Mesenchymal stem cell (in vitro differentiated cells and primary cell): ENCODE measurements at regions not wholly inside any gene's neighbourhood (a gene's known extent, or its start where the extent isn't known, plus 50 kb on each side); places are given as distances from the start of the nearest gene placed in this dataset.
"Not testable (repeated sequence)": the region's sequence is repeated elsewhere in the genome, so short reads cannot be mapped to it uniquely, and the experiment has no call there.

Source experiments
- DNase-seq: peaks from one replicate; pipeline ENCODE4 v3.0.0-alpha.2; 2013
- H2AFZ ChIP-seq: one replicate; pipeline ENCODE4 v1.6.1; 2013; ENCODE audit warnings: low read depth, mild to moderate bottlenecking, control low read depth, inconsistent platforms, low read length, moderate library complexity
- H2AK5ac ChIP-seq: 2 replicates; pipeline ENCODE4 v1.6.1; 2013; ENCODE audit warnings: low read length, moderate library complexity, mild to moderate bottlenecking, inconsistent platforms; ENCODE audit not compliant: severe bottlenecking
- H2BK120ac ChIP-seq: one replicate; pipeline ENCODE4 v1.6.1; 2013; ENCODE audit warnings: low read depth, mild to moderate bottlenecking, inconsistent platforms, low read length, moderate library complexity
- H2BK12ac ChIP-seq, 2 experiments: one replicate each; pipeline ENCODE4 v1.6.1; 2013; ENCODE audit warnings: inconsistent platforms in 2 of 2, low read length in 2 of 2, mild to moderate bottlenecking in 2 of 2, moderate library complexity in 2 of 2, control low read depth in 1 of 2
- H2BK15ac ChIP-seq: one replicate; pipeline ENCODE4 v1.6.1; 2013; ENCODE audit warnings: mild to moderate bottlenecking, low read depth, inconsistent platforms; ENCODE audit not compliant: poor library complexity, severe bottlenecking
- H2BK5ac ChIP-seq: 2 replicates; pipeline ENCODE4 v1.6.1; 2013; ENCODE audit warnings: low read depth, mild to moderate bottlenecking, low read length, control low read depth, inconsistent platforms; ENCODE audit not compliant: poor library complexity, severe bottlenecking
- H3K14ac ChIP-seq, 2 experiments: one replicate each; pipeline ENCODE4 v1.6.1; 2013; ENCODE audit warnings: inconsistent platforms in 2 of 2, low read length in 2 of 2, control low read depth in 1 of 2, mild to moderate bottlenecking in 1 of 2, moderate library complexity in 1 of 2
- H3K18ac ChIP-seq, 2 experiments: one replicate each; pipeline ENCODE4 v1.6.1; 2013; ENCODE audit warnings: inconsistent platforms in 2 of 2, low read length in 2 of 2, control low read depth in 1 of 2, low read depth in 1 of 2, mild to moderate bottlenecking in 1 of 2
- H3K23ac ChIP-seq, 2 experiments: one replicate each; pipeline ENCODE4 v1.6.1; 2013; ENCODE audit warnings: inconsistent platforms in 2 of 2, low read length in 2 of 2, mild to moderate bottlenecking in 2 of 2, moderate library complexity in 2 of 2, control low read depth in 1 of 2
- H3K27ac ChIP-seq: 2 replicates; pipeline ENCODE4 v1.5.1; 2013; ENCODE audit warnings: mild to moderate bottlenecking, moderate library complexity, low read length, control low read depth, inconsistent platforms; ENCODE audit not compliant: poor library complexity, severe bottlenecking
- H3K27me3 ChIP-seq, 2 experiments: 2 replicates each; pipeline versions ENCODE4 v1.6.1 to v1.7.0; 2013; ENCODE audit warnings: low read length in 2 of 2, mild to moderate bottlenecking in 2 of 2, moderate library complexity in 2 of 2, control low read depth in 1 of 2, inconsistent platforms in 1 of 2; ENCODE audit not compliant: control insufficient read depth in 1 of 2, insufficient read depth in 1 of 2
- H3K36me3 ChIP-seq, 2 experiments: 2 replicates each; pipeline versions ENCODE4 v1.6.1 to v1.7.0; 2013; ENCODE audit warnings: low read length in 2 of 2, control low read depth in 1 of 2, inconsistent platforms in 1 of 2, low read depth in 1 of 2, mild to moderate bottlenecking in 1 of 2; ENCODE audit not compliant: insufficient read depth in 2 of 2, control insufficient read depth in 1 of 2
- H3K4ac ChIP-seq, 2 experiments: one replicate each; pipeline ENCODE4 v1.6.1; 2013; ENCODE audit warnings: inconsistent platforms in 2 of 2, low read length in 2 of 2, mild to moderate bottlenecking in 2 of 2, moderate library complexity in 2 of 2, control low read depth in 1 of 2, low read depth in 1 of 2
- H3K4me1 ChIP-seq: 2 replicates; pipeline ENCODE4 v1.6.1; 2013; ENCODE audit warnings: low read depth, low read length, control low read depth; ENCODE audit not compliant: control insufficient read depth, insufficient read depth
- H3K4me2 ChIP-seq: 2 replicates; pipeline ENCODE4 v1.6.1; 2013; ENCODE audit warnings: low read length, mild to moderate bottlenecking, inconsistent platforms; ENCODE audit not compliant: poor library complexity, severe bottlenecking
- H3K4me3 ChIP-seq, 2 experiments: 2 replicates each; pipeline versions ENCODE4 v1.5.1 to v1.7.0; 2013; ENCODE audit warnings: low read length in 2 of 2, mild to moderate bottlenecking in 2 of 2, control low read depth in 1 of 2, low read depth in 1 of 2; ENCODE audit not compliant: insufficient read depth in 1 of 2
- H3K79me1 ChIP-seq: replicated peaks from 2 replicates; pipeline ENCODE4 v1.6.1; 2013; ENCODE audit warnings: mild to moderate bottlenecking, control low read depth, low read length, inconsistent platforms; ENCODE audit not compliant: poor library complexity, severe bottlenecking
- H3K9ac ChIP-seq: 2 replicates; pipeline ENCODE4 v1.7.0; 2013; ENCODE audit warnings: mild to moderate bottlenecking, low read length, moderate library complexity
- H3K9me3 ChIP-seq: 2 replicates; pipeline ENCODE4 v1.7.0; 2013; ENCODE audit warnings: mild to moderate bottlenecking, low read length; ENCODE audit not compliant: control insufficient read depth
- H4K8ac ChIP-seq: one replicate; pipeline ENCODE4 v1.6.1; 2013; ENCODE audit warnings: inconsistent platforms, mild to moderate bottlenecking, low read length, moderate library complexity
- H4K91ac ChIP-seq: one replicate; pipeline ENCODE4 v1.6.1; 2013; ENCODE audit warnings: mild to moderate bottlenecking, low read length, inconsistent platforms
- WGBS: methylation state at CpG from one replicate; pipeline ENCODE4 v1.1.7; 2013; ENCODE audit warnings: mixed read lengths; 5-methylcytosine and 5-hydroxymethylcytosine counted together

DNA sequence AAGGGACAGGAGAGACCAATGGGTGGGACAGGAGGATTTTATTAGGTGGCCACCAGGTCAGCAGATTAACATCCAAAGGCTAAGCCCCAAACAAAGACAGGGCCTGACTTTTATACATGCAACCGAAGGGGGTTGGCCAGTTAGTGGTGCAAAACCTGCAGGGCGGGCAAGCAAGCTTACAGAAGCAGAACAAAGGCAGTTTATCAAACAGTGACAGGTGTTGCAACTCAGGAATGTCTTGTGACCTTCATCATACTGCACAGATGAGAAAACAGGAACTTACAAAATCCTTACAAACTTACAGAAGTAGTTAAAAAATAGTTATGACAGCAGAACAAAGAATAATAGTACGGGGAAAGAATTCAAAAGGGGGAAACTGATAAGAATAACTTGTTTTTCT, 708.1 kb downstream of the GLUD2 start:
- no peak overlapping the region for H3K4me2 ChIP-seq
- no peaks in the 10 kb centered on the region for H3K79me1 ChIP-seq
- H2BK5ac ChIP-seq: no peak overlapping the region
- no peak overlapping the region for H4K91ac ChIP-seq
- H3K36me3 ChIP-seq: no peaks in the 10 kb centered on the region
- 80% methylated on average over 2 of the region's 3 CpGs for WGBS
- no peak overlapping the region for H2AK5ac ChIP-seq
- H3K9ac ChIP-seq: no peak overlapping the region
- no peak overlapping the region for H3K14ac ChIP-seq
- no peaks in the 10 kb centered on the region for H3K27me3 ChIP-seq
- no peak for DNase-seq
- no peak overlapping the region for H2AFZ ChIP-seq
- H3K27ac ChIP-seq: no peak overlapping the region
- H3K4ac ChIP-seq: no peak overlapping the region
- H4K8ac ChIP-seq: no peak overlapping the region
- no peak overlapping the region for H3K23ac ChIP-seq
- no peak overlapping the region for H2BK12ac ChIP-seq
- H2BK15ac ChIP-seq: no peak overlapping the region
- H3K18ac ChIP-seq: no peak overlapping the region
- H2BK120ac ChIP-seq: no peak overlapping the region
- H3K4me1 ChIP-seq: no peaks in the 10 kb centered on the region
- no peak overlapping the region for H3K4me3 ChIP-seq
- peaks cover 3% of the 10 kb centered on the region for H3K9me3 ChIP-seq

DNA sequence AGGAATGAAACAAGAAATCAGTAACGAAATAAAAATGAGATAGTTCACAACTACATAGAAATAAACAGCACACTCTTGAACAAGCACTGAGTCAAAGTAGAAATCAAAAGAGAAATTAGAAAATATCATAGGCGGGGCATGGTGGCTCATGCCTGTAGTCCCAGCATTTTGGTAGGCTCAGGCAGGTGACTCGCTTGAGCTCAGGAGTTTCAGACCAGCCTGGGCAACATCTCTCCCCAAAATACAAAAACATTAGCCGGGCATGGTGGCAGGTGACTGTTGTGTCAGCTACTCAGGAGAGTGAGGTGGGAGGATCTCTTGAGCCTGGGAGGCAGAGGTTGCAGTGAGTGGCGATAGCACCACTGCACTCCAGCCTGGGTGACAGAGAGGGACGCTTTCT, 714.4 kb downstream of the GLUD2 start:
- H3K36me3 ChIP-seq: no peaks in the 10 kb centered on the region
- no peak overlapping the region for H3K18ac ChIP-seq
- H3K4me1 ChIP-seq: no peaks in the 10 kb centered on the region
- no peak overlapping the region for H2BK5ac ChIP-seq
- H3K14ac ChIP-seq: no peak overlapping the region
- no peaks in the 10 kb centered on the region for H3K79me1 ChIP-seq
- H3K4me2 ChIP-seq: no peak overlapping the region
- no peaks in the 10 kb centered on the region for H3K9me3 ChIP-seq
- H2AK5ac ChIP-seq: no peak overlapping the region
- no peak overlapping the region for H3K9ac ChIP-seq
- H3K27me3 ChIP-seq: no peaks in the 10 kb centered on the region
- no peak overlapping the region for H3K23ac ChIP-seq
- H2BK12ac ChIP-seq: no peak overlapping the region
- WGBS: 83% methylated on average over 1 of the region's 6 CpGs
- DNase-seq: no peak
- no peak overlapping the region for H2BK15ac ChIP-seq
- H4K91ac ChIP-seq: no peak overlapping the region
- H3K4ac ChIP-seq: no peak overlapping the region
- H4K8ac ChIP-seq: no peak overlapping the region
- H3K4me3 ChIP-seq: no peak overlapping the region
- no peak overlapping the region for H2AFZ ChIP-seq
- no peak overlapping the region for H2BK120ac ChIP-seq
- no peak overlapping the region for H3K27ac ChIP-seq

DNA sequence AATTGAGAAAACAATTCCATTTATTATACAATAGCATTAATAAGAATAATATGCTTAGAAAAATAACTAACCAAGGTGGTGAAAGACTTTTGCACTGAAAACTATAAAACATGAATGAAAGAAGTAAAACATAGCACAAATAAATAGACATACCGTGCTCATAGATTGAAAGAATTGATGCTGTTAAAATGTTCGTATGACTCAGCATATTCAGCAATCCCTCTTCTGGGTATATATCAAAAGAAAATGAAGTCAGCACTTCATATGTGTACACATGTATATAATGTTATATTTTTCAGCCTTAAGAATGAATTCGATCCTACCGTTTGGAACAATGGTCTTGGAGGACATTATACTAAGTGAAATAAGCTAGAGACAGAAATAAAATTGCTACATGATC, 716.3 kb downstream of the GLUD2 start:
- no peak overlapping the region for H2BK5ac ChIP-seq
- no peak overlapping the region for H3K4ac ChIP-seq
- peaks cover 4% of the 10 kb centered on the region for H3K9me3 ChIP-seq
- H3K27ac ChIP-seq: no peak overlapping the region
- H3K18ac ChIP-seq: no peak overlapping the region
- H3K14ac ChIP-seq: no peak overlapping the region
- H2AK5ac ChIP-seq: no peak overlapping the region
- no peaks in the 10 kb centered on the region for H3K27me3 ChIP-seq
- no peak overlapping the region for H2BK15ac ChIP-seq
- no peak for DNase-seq
- no peak overlapping the region for H3K9ac ChIP-seq
- H4K91ac ChIP-seq: no peak overlapping the region
- no peak overlapping the region for H3K4me3 ChIP-seq
- H3K23ac ChIP-seq: no peak overlapping the region
- no peak overlapping the region for H2AFZ ChIP-seq
- H3K4me2 ChIP-seq: no peak overlapping the region
- no peaks in the 10 kb centered on the region for H3K4me1 ChIP-seq
- no peaks in the 10 kb centered on the region for H3K79me1 ChIP-seq
- WGBS: no CpG with 5 or more reads among the region's 4 CpGs
- H4K8ac ChIP-seq: no peak overlapping the region
- no peak overlapping the region for H2BK120ac ChIP-seq
- no peak overlapping the region for H2BK12ac ChIP-seq
- H3K36me3 ChIP-seq: no peaks in the 10 kb centered on the region

DNA sequence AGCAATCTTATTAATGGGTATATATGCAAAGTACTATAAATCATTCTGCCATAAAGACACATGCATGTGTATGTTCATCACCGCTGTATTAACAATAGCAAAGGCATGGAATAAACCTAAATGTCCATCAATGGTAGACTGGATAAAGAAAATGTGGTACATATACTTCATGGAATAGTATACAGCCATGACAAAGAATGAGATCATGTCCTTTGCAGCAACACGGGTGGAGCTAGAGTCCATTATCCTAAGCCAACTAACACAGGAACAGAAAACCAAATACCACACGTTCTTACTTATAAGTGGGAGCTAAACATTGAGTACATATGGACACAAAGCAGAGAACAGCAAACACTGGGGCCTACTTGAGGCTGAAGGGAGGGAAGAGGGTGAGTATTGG, 720.8 kb downstream of the GLUD2 start:
- not testable (repeated sequence) for H3K79me1 ChIP-seq, H3K4me3 ChIP-seq, DNase-seq, H3K4me2 ChIP-seq, H2AFZ ChIP-seq, H3K27ac ChIP-seq, H2BK15ac ChIP-seq, H3K18ac ChIP-seq, H3K9me3 ChIP-seq, H2AK5ac ChIP-seq, H4K91ac ChIP-seq, H3K4me1 ChIP-seq, H4K8ac ChIP-seq, H2BK12ac ChIP-seq, H2BK5ac ChIP-seq, H3K4ac ChIP-seq, H3K14ac ChIP-seq, H3K27me3 ChIP-seq, H3K23ac ChIP-seq, H2BK120ac ChIP-seq, H3K36me3 ChIP-seq, H3K9ac ChIP-seq
- WGBS: no CpG with 5 or more reads among the region's 3 CpGs
